RWPE2 (cell line): ENCODE measurements at regions not wholly inside any gene's neighbourhood (a gene's known extent, or its start where the extent isn't known, plus 50 kb on each side); places are given as distances from the start of the nearest gene placed in this dataset.
A peak's percentile ranks its signal among the peaks of the same experiment; 100 is the strongest.

Experiments
- ATAC-seq: fragments of 200-7000 bp; cut with Tn5 transposase; 3 replicates; pipeline ENCODE4 v1.9.1; 2021; ENCODE audit warnings: low read depth
- DNase-seq: peaks from one replicate; pipeline ENCODE4 v3.0.0-alpha.2; 2020; ENCODE audit warnings: low spot score
- H3K27ac ChIP-seq: fragments of 450-650 bp; 2 replicates; pipeline ENCODE4 v1.5.1; 2017; ENCODE audit warnings: mild to moderate bottlenecking; ENCODE audit not compliant: poor library complexity, severe bottlenecking
- H3K27me3 ChIP-seq: fragments of 250-450 bp; sonication (Bioruptor Pico); 2 replicates; pipeline ENCODE4 v1.5.1; 2021; ENCODE audit warnings: mild to moderate bottlenecking, moderate library complexity; ENCODE audit not compliant: insufficient read depth, poor library complexity, severe bottlenecking
- H3K36me3 ChIP-seq: fragments of 250-450 bp; sonication (Bioruptor Pico); 2 replicates; pipeline ENCODE4 v1.5.1; 2020; ENCODE audit warnings: low read depth, mild to moderate bottlenecking, moderate library complexity
- H3K4me1 ChIP-seq: fragments of 250-450 bp; sonication (Bioruptor Pico); 2 replicates; pipeline ENCODE4 v1.5.1; 2021; ENCODE audit warnings: mild to moderate bottlenecking, moderate library complexity; ENCODE audit not compliant: insufficient read depth, poor library complexity, severe bottlenecking
- H3K4me3 ChIP-seq: fragments of 250-450 bp; sonication (Bioruptor Pico); 2 replicates; pipeline ENCODE4 v1.5.1; 2021; ENCODE audit warnings: mild to moderate bottlenecking, moderate library complexity; ENCODE audit not compliant: severe bottlenecking
- H3K9me3 ChIP-seq: fragments of 250-450 bp; sonication (Bioruptor Pico); 2 replicates; pipeline ENCODE4 v1.5.1; 2021; ENCODE audit warnings: mild to moderate bottlenecking, moderate library complexity; ENCODE audit not compliant: severe bottlenecking
- TF ChIP-seq, protein P1 (sequence below): fragments of 450-650 bp; IDR thresholded peaks from one replicate; pipeline ENCODE4 v1.5.1; 2017; ENCODE audit warnings: mild to moderate bottlenecking, moderate library complexity; ENCODE audit not compliant: poor library complexity, severe bottlenecking

GRCh38 chr3:178271740-178272387 is 264.4 kb upstream of the KCNMB2 start:
- Histone ChIP-seq H3K4me3 (no peak overlapping the region), H3K4me1 (peaks cover 12% of the 10 kb centered on the region), H3K27me3 (no peaks in the 10 kb centered on the region), H3K27ac (no peak overlapping the region), H3K36me3 (no peaks in the 10 kb centered on the region), H3K9me3 (no peaks in the 10 kb centered on the region)
- no peak for ATAC-seq
- TF ChIP-seq, protein P1, sequence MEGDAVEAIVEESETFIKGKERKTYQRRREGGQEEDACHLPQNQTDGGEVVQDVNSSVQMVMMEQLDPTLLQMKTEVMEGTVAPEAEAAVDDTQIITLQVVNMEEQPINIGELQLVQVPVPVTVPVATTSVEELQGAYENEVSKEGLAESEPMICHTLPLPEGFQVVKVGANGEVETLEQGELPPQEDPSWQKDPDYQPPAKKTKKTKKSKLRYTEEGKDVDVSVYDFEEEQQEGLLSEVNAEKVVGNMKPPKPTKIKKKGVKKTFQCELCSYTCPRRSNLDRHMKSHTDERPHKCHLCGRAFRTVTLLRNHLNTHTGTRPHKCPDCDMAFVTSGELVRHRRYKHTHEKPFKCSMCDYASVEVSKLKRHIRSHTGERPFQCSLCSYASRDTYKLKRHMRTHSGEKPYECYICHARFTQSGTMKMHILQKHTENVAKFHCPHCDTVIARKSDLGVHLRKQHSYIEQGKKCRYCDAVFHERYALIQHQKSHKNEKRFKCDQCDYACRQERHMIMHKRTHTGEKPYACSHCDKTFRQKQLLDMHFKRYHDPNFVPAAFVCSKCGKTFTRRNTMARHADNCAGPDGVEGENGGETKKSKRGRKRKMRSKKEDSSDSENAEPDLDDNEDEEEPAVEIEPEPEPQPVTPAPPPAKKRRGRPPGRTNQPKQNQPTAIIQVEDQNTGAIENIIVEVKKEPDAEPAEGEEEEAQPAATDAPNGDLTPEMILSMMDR, result no peak
- no peak for DNase-seq

DNA sequence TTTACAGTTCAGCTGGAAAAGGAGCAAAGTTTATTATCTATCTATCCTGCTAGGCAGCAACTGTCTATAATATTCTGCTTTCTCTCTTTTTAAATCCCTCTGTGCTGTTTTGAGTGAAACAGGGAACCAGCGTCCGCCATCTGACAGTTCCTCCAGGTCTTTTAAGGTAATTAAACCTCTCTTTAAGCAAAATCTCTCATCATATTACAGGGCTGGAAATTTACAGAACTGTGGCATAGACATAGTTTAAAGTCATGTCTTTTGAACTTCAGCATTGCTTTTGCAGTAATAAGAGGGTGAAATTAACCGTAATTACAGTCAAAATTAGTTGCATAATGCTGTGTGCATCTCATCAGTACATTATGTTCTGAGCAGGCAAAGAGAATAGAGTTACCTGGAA is 263.4 kb upstream of the KCNMB2 start:
- Histone ChIP-seq H3K27ac (no peak overlapping the region), H3K36me3 (no peaks in the 10 kb centered on the region), H3K27me3 (no peaks in the 10 kb centered on the region), H3K4me3 (no peak overlapping the region), H3K4me1 (peaks cover 12% of the 10 kb centered on the region), H3K9me3 (no peaks in the 10 kb centered on the region)
- no peak for ATAC-seq
- TF ChIP-seq, protein P1, result no peak
- DNase-seq, result no peak

DNA sequence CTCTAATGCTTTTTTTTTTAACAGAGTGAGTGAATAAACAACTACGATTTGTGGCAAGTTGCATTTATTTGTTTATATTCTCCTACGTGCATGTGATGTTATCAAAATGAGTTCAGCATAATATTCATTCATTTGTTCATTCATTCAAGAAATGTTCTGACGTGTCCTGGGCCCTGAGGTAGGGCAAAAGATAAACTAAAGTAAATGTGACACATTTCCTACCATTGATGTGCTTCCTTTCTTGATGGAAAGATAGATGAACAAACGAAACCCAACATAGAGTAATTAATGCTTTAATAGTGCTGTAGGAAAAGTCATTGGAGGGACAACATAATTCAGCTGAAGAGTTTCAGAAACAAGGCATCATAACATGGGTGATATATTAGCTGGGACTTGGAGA is 261.5 kb upstream of the KCNMB2 start:
- TF ChIP-seq, protein P1, result no peak
- no peak for DNase-seq
- Histone ChIP-seq H3K4me1 (peaks cover 12% of the 10 kb centered on the region), H3K36me3 (no peaks in the 10 kb centered on the region), H3K27me3 (no peaks in the 10 kb centered on the region), H3K27ac (no peak overlapping the region), H3K4me3 (no peak overlapping the region), H3K9me3 (no peaks in the 10 kb centered on the region)
- ATAC-seq, result no peak

- DNase-seq (no peak), ATAC-seq (peak; percentile 64; the same call in 2 of the 3 replicates)
- Histone ChIP-seq H3K4me3 (no peak overlapping the region), H3K36me3 (no peaks in the 10 kb centered on the region), H3K4me1 (peaks cover 12% of the 10 kb centered on the region), H3K27ac (no peak overlapping the region), H3K27me3 (no peaks in the 10 kb centered on the region), H3K9me3 (no peaks in the 10 kb centered on the region)
- TF ChIP-seq, protein P1, result no peak
Observed at GRCh38 chr3:178275311-178275710, 260.9 kb upstream of the KCNMB2 start.

GRCh38 chr3:178275793-178276192 is 260.4 kb upstream of the KCNMB2 start:
- peaks cover 11% of the 10 kb centered on the region for H3K4me1 ChIP-seq
- H3K27ac ChIP-seq, result no peak overlapping the region
- no peaks in the 10 kb centered on the region for H3K27me3 ChIP-seq
- no peaks in the 10 kb centered on the region for H3K36me3 ChIP-seq
- TF ChIP-seq, protein P1, result no peak
- no peak for ATAC-seq
- DNase-seq, result no peak
- H3K9me3 ChIP-seq, result peaks cover 3% of the 10 kb centered on the region
- H3K4me3 ChIP-seq, result no peak overlapping the region
